ENCODE measurements at regions not wholly inside any gene's neighbourhood (a gene's known extent, or its start where the extent isn't known, plus 50 kb on each side); places are given as distances from the start of the nearest gene placed in this dataset.

DNA sequence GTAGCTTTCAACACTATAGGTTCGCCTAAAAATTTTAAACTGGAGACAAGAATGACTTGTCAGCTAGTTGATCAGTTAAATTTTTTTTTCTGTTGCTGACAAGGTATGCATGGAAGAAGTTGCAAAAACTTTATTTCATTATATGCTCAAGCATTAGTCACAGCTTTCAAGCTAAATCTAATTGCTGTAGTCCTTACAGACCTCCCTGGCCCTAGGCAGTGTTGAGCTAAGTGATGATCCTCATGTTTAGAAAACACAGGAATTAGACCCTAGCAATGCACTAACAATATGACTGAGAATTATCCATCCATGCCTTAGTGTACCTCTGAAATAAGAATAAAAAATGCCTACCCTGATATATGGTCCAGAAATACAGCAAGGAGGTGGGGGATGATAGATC, 253.4 kb downstream of the SP3 start:
- Histone ChIP-seq H3K9me2 (replicated peaks; ENCODE audit: control insufficient read depth, low read length) (no peaks in the 10 kb centered on the region), H3K36me3 (ENCODE audit: control insufficient read depth, low read length) (no peaks in the 10 kb centered on the region), H4K20me1 (ENCODE audit: control insufficient read depth, insufficient read depth, low read depth, low read length) (no peaks in the 10 kb centered on the region), H3K27me3 (ENCODE audit: control insufficient read depth, low read length) (no peaks in the 10 kb centered on the region), H3K79me2 (ENCODE audit: control insufficient read depth, low read length) (no peaks in the 10 kb centered on the region), H3K4me2 (ENCODE audit: low read length) (no peak overlapping the region), H3F3A (ENCODE audit: control insufficient read depth, insufficient read depth) (no peaks in the 10 kb centered on the region), H3K27ac (ENCODE audit: low read depth, low read length) (no peak overlapping the region), H3K4me1 (ENCODE audit: control insufficient read depth, low read length) (no peaks in the 10 kb centered on the region), H3K9me3 (ENCODE audit: control insufficient read depth, insufficient read depth, low read length) (no peaks in the 10 kb centered on the region), H3K4me3 (ENCODE audit: low read length) (no peak overlapping the region)
- TF ChIP-seq CTCF (IDR thresholded peaks at IDR 0.05; ENCODE audit: low read depth, low read length, poor library complexity, severe bottlenecking), result no peak

DNA sequence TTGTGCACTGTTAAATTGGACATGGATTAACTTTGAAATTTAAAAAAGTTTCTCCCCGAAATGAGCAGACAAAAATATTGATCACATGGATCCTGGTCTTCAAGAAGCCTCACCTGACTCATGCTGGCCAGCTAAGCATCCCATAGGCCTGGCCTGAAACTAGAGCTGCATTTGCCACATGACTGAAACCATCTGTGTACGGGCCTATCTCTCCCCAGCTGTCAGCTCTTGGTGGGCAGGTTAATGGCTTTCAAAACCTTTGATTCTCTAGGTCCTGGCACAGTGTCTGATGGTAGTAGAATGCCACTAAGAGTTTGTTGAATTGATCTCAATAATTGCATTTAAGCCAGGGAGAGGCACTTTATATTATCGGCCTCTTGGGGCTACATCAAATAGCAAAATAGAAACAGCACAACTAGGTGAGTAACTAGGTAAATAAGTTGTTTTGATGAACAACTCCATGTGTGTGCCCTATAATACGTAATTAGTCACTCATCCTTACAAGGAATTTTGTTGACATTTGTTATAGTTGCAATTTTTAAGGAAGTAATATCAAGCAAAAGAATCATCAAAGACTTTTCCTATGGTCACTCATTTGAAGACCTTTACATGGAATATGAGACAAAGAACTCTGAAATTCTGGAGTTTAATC, 251.1 kb downstream of the SP3 start:
- Histone ChIP-seq H3K79me2 (ENCODE audit: control insufficient read depth, low read length) (no peaks in the 10 kb centered on the region), H4K20me1 (ENCODE audit: control insufficient read depth, insufficient read depth, low read depth, low read length) (no peaks in the 10 kb centered on the region), H3K4me3 (ENCODE audit: low read length) (no peak overlapping the region), H3F3A (ENCODE audit: control insufficient read depth, insufficient read depth) (no peaks in the 10 kb centered on the region), H3K9me2 (replicated peaks; ENCODE audit: control insufficient read depth, low read length) (no peaks in the 10 kb centered on the region), H3K27me3 (ENCODE audit: control insufficient read depth, low read length) (0 out of 2 replicates have a peak, but pooled peaks cover 2% of the 10 kb centered on the region), H3K27ac (ENCODE audit: low read depth, low read length) (no peak overlapping the region), H3K4me1 (ENCODE audit: control insufficient read depth, low read length) (no peaks in the 10 kb centered on the region), H3K9me3 (ENCODE audit: control insufficient read depth, insufficient read depth, low read length) (no peaks in the 10 kb centered on the region), H3K36me3 (ENCODE audit: control insufficient read depth, low read length) (no peaks in the 10 kb centered on the region), H3K4me2 (ENCODE audit: low read length) (no peak overlapping the region)
- TF ChIP-seq CTCF (IDR thresholded peaks at IDR 0.05; ENCODE audit: low read depth, low read length, poor library complexity, severe bottlenecking), result no peak
- TF ChIP-seq EZH2phosphoT487 (IDR thresholded peaks at IDR 0.05; ENCODE audit: borderline replicate concordance, low read length), result no peak

DNA sequence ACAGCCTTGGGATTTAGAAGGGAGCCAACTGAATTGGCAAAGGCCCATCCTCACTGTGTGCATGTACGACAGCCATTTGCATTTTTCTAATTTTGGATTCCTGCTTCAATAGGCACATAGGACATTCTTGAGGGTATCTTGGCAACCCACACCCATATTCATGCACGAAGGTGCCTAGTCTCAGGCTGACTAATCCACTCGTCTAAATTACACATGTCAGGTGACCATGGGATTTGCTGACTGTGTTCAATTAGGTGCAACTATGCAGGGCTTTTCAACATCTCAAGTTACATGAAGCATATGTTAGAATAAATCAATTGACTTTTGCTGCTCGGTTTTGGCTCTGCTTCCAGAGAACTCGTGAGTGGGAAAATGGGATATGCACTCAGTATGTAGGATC, 249.7 kb downstream of the SP3 start:
- Histone ChIP-seq H3K27me3 (ENCODE audit: control insufficient read depth, low read length) (0 out of 2 replicates have a peak, but pooled peaks cover 2% of the 10 kb centered on the region), H3K4me2 (ENCODE audit: low read length) (no peak overlapping the region), H3K9me2 (replicated peaks; ENCODE audit: control insufficient read depth, low read length) (no peaks in the 10 kb centered on the region), H3K79me2 (ENCODE audit: control insufficient read depth, low read length) (no peaks in the 10 kb centered on the region), H3K9me3 (ENCODE audit: control insufficient read depth, insufficient read depth, low read length) (no peaks in the 10 kb centered on the region), H3K36me3 (ENCODE audit: control insufficient read depth, low read length) (no peaks in the 10 kb centered on the region), H3K4me3 (ENCODE audit: low read length) (no peak overlapping the region), H4K20me1 (ENCODE audit: control insufficient read depth, insufficient read depth, low read depth, low read length) (no peaks in the 10 kb centered on the region), H3K4me1 (ENCODE audit: control insufficient read depth, low read length) (no peaks in the 10 kb centered on the region), H3K27ac (ENCODE audit: low read depth, low read length) (no peak overlapping the region), H3F3A (ENCODE audit: control insufficient read depth, insufficient read depth) (no peaks in the 10 kb centered on the region)
- no peak for TF ChIP-seq CTCF (IDR thresholded peaks at IDR 0.05; ENCODE audit: low read depth, low read length, poor library complexity, severe bottlenecking)
- TF ChIP-seq EZH2phosphoT487 (IDR thresholded peaks at IDR 0.05; ENCODE audit: borderline replicate concordance, low read length), result no peak
